Liver (tissue), 3 donors: ENCODE measurements at regions not wholly inside any gene's neighbourhood (a gene's known extent, or its start where the extent isn't known, plus 50 kb on each side); places are given as distances from the start of the nearest gene placed in this dataset.

Experiments
- ATF3 ChIP-seq: IDR thresholded peaks from 2 replicates; pipeline ENCODE4 v1.6.1; 2016; ENCODE audit warnings: antibody characterized with exemption
- EGR1 ChIP-seq, 2 donors: IDR thresholded peaks; 2 replicates each; pipeline ENCODE4 v1.6.1; 2016 to 2018; ENCODE audit warnings: antibody characterized with exemption in 2 of 2, low read depth in 2 of 2
- RAD21 ChIP-seq, 2 donors: IDR thresholded peaks; 2 replicates each; pipeline ENCODE4 v1.6.1; 2016; ENCODE audit warnings: antibody characterized with exemption in 2 of 2, mild to moderate bottlenecking in 2 of 2
- TF ChIP-seq, protein P1 (sequence below): fragments of 150-350 bp; IDR thresholded peaks from 2 replicates; pipeline ENCODE4 v1.5.1; 2017; ENCODE audit warnings: improper control_type of control experiment, low read depth, low read length; ENCODE audit not compliant: missing input control
- donor health status: healthy.
- donor health status: healthy.

DNA sequence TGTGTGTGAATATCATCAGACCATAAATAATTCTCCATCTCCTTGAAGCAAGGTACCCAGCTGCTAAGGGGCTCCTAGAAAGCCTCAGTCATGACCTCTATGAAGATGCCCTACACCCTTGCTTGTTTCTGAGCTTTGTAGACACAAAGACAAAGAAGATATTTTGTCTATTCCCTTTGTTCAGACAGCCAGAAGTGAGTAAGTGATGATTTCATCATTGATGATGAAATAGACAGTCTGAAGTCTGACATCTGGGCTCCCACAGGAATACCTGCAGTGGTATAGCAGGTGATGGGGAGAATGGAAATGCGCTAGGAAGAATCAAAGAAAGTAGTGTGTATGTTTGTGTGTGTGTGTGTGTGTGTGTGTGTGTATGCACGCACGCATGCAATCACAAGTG, 82.2 kb upstream of the DPT start:
- TF ChIP-seq, protein P1, sequence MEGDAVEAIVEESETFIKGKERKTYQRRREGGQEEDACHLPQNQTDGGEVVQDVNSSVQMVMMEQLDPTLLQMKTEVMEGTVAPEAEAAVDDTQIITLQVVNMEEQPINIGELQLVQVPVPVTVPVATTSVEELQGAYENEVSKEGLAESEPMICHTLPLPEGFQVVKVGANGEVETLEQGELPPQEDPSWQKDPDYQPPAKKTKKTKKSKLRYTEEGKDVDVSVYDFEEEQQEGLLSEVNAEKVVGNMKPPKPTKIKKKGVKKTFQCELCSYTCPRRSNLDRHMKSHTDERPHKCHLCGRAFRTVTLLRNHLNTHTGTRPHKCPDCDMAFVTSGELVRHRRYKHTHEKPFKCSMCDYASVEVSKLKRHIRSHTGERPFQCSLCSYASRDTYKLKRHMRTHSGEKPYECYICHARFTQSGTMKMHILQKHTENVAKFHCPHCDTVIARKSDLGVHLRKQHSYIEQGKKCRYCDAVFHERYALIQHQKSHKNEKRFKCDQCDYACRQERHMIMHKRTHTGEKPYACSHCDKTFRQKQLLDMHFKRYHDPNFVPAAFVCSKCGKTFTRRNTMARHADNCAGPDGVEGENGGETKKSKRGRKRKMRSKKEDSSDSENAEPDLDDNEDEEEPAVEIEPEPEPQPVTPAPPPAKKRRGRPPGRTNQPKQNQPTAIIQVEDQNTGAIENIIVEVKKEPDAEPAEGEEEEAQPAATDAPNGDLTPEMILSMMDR = no peak
- TF ChIP-seq EGR1 (IDR thresholded peaks at IDR 0.05; ENCODE audit: low read depth in 2 of 2) = no peak
- TF ChIP-seq RAD21 (IDR thresholded peaks at IDR 0.05) = no peak
- TF ChIP-seq ATF3 = peak; percentile 70
